Naive thymus-derived CD4-positive, alpha-beta T cell (primary cell): ENCODE measurements at regions not wholly inside any gene's neighbourhood (a gene's known extent, or its start where the extent isn't known, plus 50 kb on each side); places are given as distances from the start of the nearest gene placed in this dataset.

Experiments
- ATAC-seq: fragments of 150-1000 bp; cut with Tn5 transposase; 2 replicates; pipeline ENCODE4 v1.10.0; 2021; ENCODE audit warnings: mild to moderate bottlenecking, moderate library complexity
- CTCF ChIA-PET: fragments of 350-600 bp; sonication (Branson Sonifier 250); formaldehyde crosslinking; loops from one replicate; lab custom pipeline; 2021; ENCODE audit warnings: antibody characterized with exemption; lab: Charles Lee
- POLR2A ChIA-PET: fragments of 350-600 bp; sonication (Branson Sonifier 250); formaldehyde crosslinking; loops from one replicate; lab custom pipeline; 2021; ENCODE audit warnings: antibody characterized with exemption, inconsistent platforms; lab: Charles Lee
- DNase-seq, 9 donors: peaks; one replicate each; pipeline versions ENCODE4 v3.0.0 to v3.0.0-alpha.2; 2020 to 2022; ENCODE audit warnings: mixed read lengths in 1 of 9
- H3K27ac ChIP-seq: one replicate; pipeline ENCODE4 v1.7.0; 2013; ENCODE audit warnings: mild to moderate bottlenecking, low read depth, low read length, moderate library complexity
- H3K27me3 ChIP-seq, 2 donors: one replicate each; pipeline ENCODE4 v1.7.0; 2013; ENCODE audit warnings: low read length in 2 of 2, mild to moderate bottlenecking in 2 of 2, moderate library complexity in 2 of 2; ENCODE audit not compliant: control insufficient read depth in 2 of 2, insufficient read depth in 2 of 2
- H3K36me3 ChIP-seq, 3 experiments: 1 replicate in 2 of 3; 2 replicates in 1 of 3; pipeline ENCODE4 v1.7.0; 2013; ENCODE audit warnings: low read length in 3 of 3, mild to moderate bottlenecking in 3 of 3, moderate library complexity in 1 of 3; ENCODE audit not compliant: insufficient read depth in 3 of 3, control insufficient read depth in 2 of 3
- H3K4me1 ChIP-seq, 2 donors: one replicate each; pipeline ENCODE4 v1.7.0; 2013; ENCODE audit warnings: low read length in 2 of 2, mild to moderate bottlenecking in 2 of 2, moderate library complexity in 1 of 2; ENCODE audit not compliant: control insufficient read depth in 2 of 2, insufficient read depth in 2 of 2
- H3K4me3 ChIP-seq: 2 replicates; pipeline ENCODE4 v1.7.0; 2013; ENCODE audit warnings: mild to moderate bottlenecking, low read length
- H3K9me3 ChIP-seq, 3 experiments: 1 replicate in 2 of 3; 2 replicates in 1 of 3; pipeline ENCODE4 v1.7.0; 2013; ENCODE audit warnings: low read length in 3 of 3; ENCODE audit not compliant: control insufficient read depth in 2 of 3
- H3K27ac Mint-ChIP-seq, 9 donors: one replicate each; pipeline ENCODE4 v1.8.0; 2020 to 2022; ENCODE audit warnings: mixed read lengths in 9 of 9, mild to moderate bottlenecking in 8 of 9, moderate library complexity in 5 of 9, inconsistent platforms in 2 of 9
- H3K27me3 Mint-ChIP-seq, 5 donors: one replicate each; pipeline ENCODE4 v1.8.0; 2021 to 2022; ENCODE audit warnings: mixed read lengths in 5 of 5, mild to moderate bottlenecking in 1 of 5
- H3K36me3 Mint-ChIP-seq, 5 donors: one replicate each; pipeline ENCODE4 v1.8.0; 2020 to 2022; ENCODE audit warnings: mixed read lengths in 5 of 5, mild to moderate bottlenecking in 3 of 5, inconsistent platforms in 1 of 5
- H3K4me1 Mint-ChIP-seq, 7 donors: one replicate each; pipeline ENCODE4 v1.8.0; 2020 to 2022; ENCODE audit warnings: mixed read lengths in 7 of 7, mild to moderate bottlenecking in 3 of 7, inconsistent platforms in 1 of 7
- H3K4me3 Mint-ChIP-seq, 10 donors: one replicate each; pipeline ENCODE4 v1.8.0; 2020 to 2022; ENCODE audit warnings: mild to moderate bottlenecking in 10 of 10, mixed read lengths in 10 of 10, moderate library complexity in 6 of 10, inconsistent platforms in 2 of 10
- H3K9me3 Mint-ChIP-seq, 11 donors: one replicate each; pipeline ENCODE4 v1.8.0; 2020 to 2022; ENCODE audit warnings: mixed read lengths in 11 of 11, mild to moderate bottlenecking in 4 of 11, inconsistent platforms in 1 of 11, moderate library complexity in 1 of 11
- intact Hi-C, 2 donors: fragments of 100-400 bp; cut with micrococcal nuclease; formaldehyde crosslinking; loops; one replicate each; pipeline ENCODE4 v1.15.1; 2023

- POLR2A ChIA-PET = no interaction called here
- Mint-ChIP-seq H3K4me3 (no peak overlapping the region), H3K27me3 (peaks cover 0 to 15% (median 7%) of the 10 kb centered on the region in 5 donors), H3K36me3 (no peaks in the 10 kb centered on the region), H3K4me1 (no peaks in the 10 kb centered on the region), H3K27ac (no peak overlapping the region), H3K9me3 (peaks cover 0 to 2% (median 0%) of the 10 kb centered on the region in 11 donors)
- H3K27ac ChIP-seq = no peak overlapping the region
- H3K4me1 ChIP-seq = no peaks in the 10 kb centered on the region
- no peaks in the 10 kb centered on the region for H3K36me3 ChIP-seq
- H3K4me3 ChIP-seq = no peak overlapping the region
- intact Hi-C loops = no loop called here
- H3K9me3 ChIP-seq = no peaks in the 10 kb centered on the region
- ATAC-seq (no peak), DNase-seq (no peak)
- H3K27me3 ChIP-seq = no peaks in the 10 kb centered on the region
- CTCF ChIA-PET = no interaction called here
These were observed 133.8 kb upstream of the UGT8 start for GRCh38 chr4:114464726-114465272.

- Histone ChIP-seq H3K4me1 (no peaks in the 10 kb centered on the region), H3K27me3 (no peaks in the 10 kb centered on the region), H3K36me3 (no peaks in the 10 kb centered on the region), H3K9me3 (no peaks in the 10 kb centered on the region), H3K4me3 (no peak overlapping the region), H3K27ac (no peak overlapping the region)
- Mint-ChIP-seq H3K4me1 (no peaks in the 10 kb centered on the region), H3K4me3 (no peak overlapping the region), H3K27ac (no peak overlapping the region), H3K36me3 (no peaks in the 10 kb centered on the region), H3K27me3 (peaks cover 0 to 15% (median 7%) of the 10 kb centered on the region in 5 donors), H3K9me3 (peaks cover 0 to under 1% (median 0%) of the 10 kb centered on the region in 11 donors)
- ATAC-seq (no peak), DNase-seq (no peak)
- ChIA-PET CTCF (no interaction called here), POLR2A (no interaction called here)
- intact Hi-C loops = no loop called here
These were observed 132.8 kb upstream of the UGT8 start for GRCh38 chr4:114465766-114466165.

GRCh38 chr4:114466299-114466698 is 132.3 kb upstream of the UGT8 start:
- Mint-ChIP-seq H3K4me3 (no peak overlapping the region), H3K36me3 (no peaks in the 10 kb centered on the region), H3K4me1 (no peaks in the 10 kb centered on the region), H3K9me3 (peaks cover 0 to under 1% (median 0%) of the 10 kb centered on the region in 11 donors), H3K27ac (no peak overlapping the region), H3K27me3 (peaks cover 0 to 15% (median 7%) of the 10 kb centered on the region in 5 donors)
- ATAC-seq (no peak), DNase-seq (no peak)
- Histone ChIP-seq H3K4me3 (no peak overlapping the region), H3K36me3 (no peaks in the 10 kb centered on the region), H3K27me3 (no peaks in the 10 kb centered on the region), H3K9me3 (no peaks in the 10 kb centered on the region), H3K27ac (no peak overlapping the region), H3K4me1 (no peaks in the 10 kb centered on the region)
- intact Hi-C loops = no loop called here
- ChIA-PET POLR2A (no interaction called here), CTCF (no interaction called here)

DNA sequence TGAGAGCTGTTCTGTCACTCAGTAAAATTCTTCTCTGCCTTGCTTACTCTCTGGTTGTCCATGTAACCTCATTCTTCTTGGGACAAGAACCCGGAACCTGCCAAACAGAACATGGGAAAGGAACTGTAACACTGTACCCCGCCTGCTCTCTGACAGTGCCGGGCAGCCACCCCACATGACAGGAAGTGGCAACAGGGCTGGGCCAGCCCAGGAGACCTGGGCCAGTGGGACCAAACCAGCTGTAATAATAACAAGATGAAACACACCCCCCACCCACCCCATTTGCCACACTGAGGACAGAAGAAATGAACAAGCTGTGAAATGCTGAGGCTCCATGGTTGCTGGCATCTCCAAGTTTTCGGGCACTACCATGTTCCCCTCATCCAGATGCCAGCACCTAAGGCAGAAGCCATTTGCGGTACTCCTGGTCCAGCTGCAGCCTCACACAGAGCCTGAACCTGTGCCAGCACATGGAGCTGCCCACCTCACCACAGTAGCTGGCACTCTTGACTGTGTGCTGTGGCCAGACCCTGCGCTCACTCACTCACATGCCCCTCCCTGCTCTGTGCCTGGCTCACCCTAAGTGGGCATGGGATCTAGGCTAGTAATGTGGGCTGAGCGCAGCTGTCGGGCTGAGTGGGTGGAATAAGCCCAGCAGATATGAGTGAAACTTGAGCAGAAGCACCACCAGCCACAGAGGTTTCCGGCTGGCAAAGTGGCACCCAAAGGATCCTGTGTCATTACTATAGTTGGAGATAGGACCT is 126.2 kb upstream of the UGT8 start:
- Histone ChIP-seq H3K36me3 (no peaks in the 10 kb centered on the region), H3K27me3 (no peaks in the 10 kb centered on the region), H3K9me3 (no peaks in the 10 kb centered on the region), H3K27ac (no peak overlapping the region), H3K4me1 (no peaks in the 10 kb centered on the region), H3K4me3 (no peak overlapping the region)
- CTCF ChIA-PET = interaction anchor here (0.6 kb wide), 1 partner anchor 127 kb away, joined by 3 read pairs; no protein-coding TSS in a partner anchor
- no peaks in the 10 kb centered on the region for H3K4me1 Mint-ChIP-seq
- no peak overlapping the region for H3K27ac Mint-ChIP-seq
- POLR2A ChIA-PET = no interaction called here
- intact Hi-C loops = no loop called here
- no peaks in the 10 kb centered on the region for H3K36me3 Mint-ChIP-seq
- peaks cover 0 to 6% (median 0%) of the 10 kb centered on the region in 5 donors for H3K27me3 Mint-ChIP-seq
- DNase-seq (no peak), ATAC-seq (no peak)
- no peak overlapping the region for H3K4me3 Mint-ChIP-seq
- peaks cover 0 to 4% (median 0%) of the 10 kb centered on the region in 11 donors for H3K9me3 Mint-ChIP-seq

- Histone ChIP-seq H3K27ac (no peak overlapping the region), H3K9me3 (no peaks in the 10 kb centered on the region), H3K4me1 (no peaks in the 10 kb centered on the region), H3K4me3 (no peak overlapping the region), H3K36me3 (no peaks in the 10 kb centered on the region), H3K27me3 (no peaks in the 10 kb centered on the region)
- DNase-seq = no peak
- Mint-ChIP-seq H3K4me1 (no peaks in the 10 kb centered on the region), H3K27ac (no peak overlapping the region), H3K36me3 (no peaks in the 10 kb centered on the region), H3K9me3 (peaks cover 0 to 4% (median 0%) of the 10 kb centered on the region in 11 donors), H3K4me3 (no peak overlapping the region), H3K27me3 (peaks cover 0 to 16% (median 0%) of the 10 kb centered on the region in 5 donors)
- CTCF ChIA-PET = no interaction called here
- ATAC-seq = no peak
- intact Hi-C loops = no loop called here
- POLR2A ChIA-PET = no interaction called here
These were observed 124.3 kb upstream of the UGT8 start for GRCh38 chr4:114474188-114474800.

DNA sequence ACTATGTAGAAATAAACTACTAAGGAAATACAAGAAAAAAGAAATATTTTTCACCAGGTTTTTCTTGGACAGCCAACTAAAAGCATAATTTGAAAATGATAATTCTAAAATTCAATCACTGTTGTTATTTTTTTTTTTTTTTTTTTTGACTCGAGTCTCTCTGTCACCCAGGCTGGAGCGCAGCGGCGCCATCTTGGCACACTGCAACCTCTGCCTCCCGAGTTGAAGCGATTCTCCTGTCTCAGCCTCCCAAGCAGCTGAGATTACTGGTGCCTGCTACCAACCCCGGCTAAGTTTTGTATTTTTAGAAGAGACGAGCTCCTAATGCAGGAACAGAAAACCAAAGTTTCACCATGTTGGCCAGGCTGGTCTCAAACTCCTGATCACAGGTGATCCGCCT is 122.3 kb upstream of the UGT8 start:
- H3K36me3 ChIP-seq = no peaks in the 10 kb centered on the region
- H3K4me1 Mint-ChIP-seq = no peaks in the 10 kb centered on the region
- POLR2A ChIA-PET = no interaction called here
- peaks cover 0 to 4% (median 0%) of the 10 kb centered on the region in 5 donors for H3K36me3 Mint-ChIP-seq
- no peaks in the 10 kb centered on the region for H3K9me3 ChIP-seq
- CTCF ChIA-PET = no interaction called here
- H3K9me3 Mint-ChIP-seq = peaks cover 0 to 4% (median 0%) of the 10 kb centered on the region in 11 donors
- H3K27ac Mint-ChIP-seq = no peak overlapping the region
- intact Hi-C loops = no loop called here
- DNase-seq = no peak
- H3K4me3 Mint-ChIP-seq = no peak overlapping the region
- H3K27me3 Mint-ChIP-seq = peaks cover 0 to 28% (median 8%) of the 10 kb centered on the region in 5 donors
- no peaks in the 10 kb centered on the region for H3K27me3 ChIP-seq
- no peak overlapping the region for H3K4me3 ChIP-seq
- ATAC-seq = no peak
- no peak overlapping the region for H3K27ac ChIP-seq
- H3K4me1 ChIP-seq = no peaks in the 10 kb centered on the region
